HG03460 (cell line): ENCODE measurements at regions not wholly inside any gene's neighbourhood (a gene's known extent, or its start where the extent isn't known, plus 50 kb on each side); places are given as distances from the start of the nearest gene placed in this dataset.

ENCODE experiments used
- ATAC-seq: cut with Tn5 transposase; IDR thresholded peaks from one replicate; pipeline ENCODE4 v1.9.1; 2021; ENCODE audit not compliant: unreplicated experiment

- ATAC-seq = no peak
Observed at GRCh38 chr9:18137815-18138214, 336.1 kb upstream of the ADAMTSL1 start.

- ATAC-seq = no peak
Observed at GRCh38 chr9:18138656-18139055, 335.3 kb upstream of the ADAMTSL1 start.

GRCh38 chr9:18141681-18142080 lies 332.3 kb upstream of the ADAMTSL1 start:
- ATAC-seq = no peak

- ATAC-seq = no peak
Observed at GRCh38 chr9:18143073-18143745, 330.7 kb upstream of the ADAMTSL1 start.

- ATAC-seq = no peak
Observed at GRCh38 chr9:18146329-18146728, 327.6 kb upstream of the ADAMTSL1 start.

GRCh38 chr9:18149471-18150011 lies 324.4 kb upstream of the ADAMTSL1 start:
- no peak for ATAC-seq

- ATAC-seq = no peak
Observed at GRCh38 chr9:18154661-18155060, 319.3 kb upstream of the ADAMTSL1 start.

GRCh38 chr9:18159254-18159653 lies 314.7 kb upstream of the ADAMTSL1 start:
- no peak for ATAC-seq

- ATAC-seq = no peak
Observed at GRCh38 chr9:18163146-18163545, 310.8 kb upstream of the ADAMTSL1 start.

GRCh38 chr9:18167733-18168132 lies 306.2 kb upstream of the ADAMTSL1 start:
- ATAC-seq = no peak

GRCh38 chr9:18173923-18174322 lies 300.0 kb upstream of the ADAMTSL1 start:
- ATAC-seq = no peak

GRCh38 chr9:18182636-18183035 lies 291.3 kb upstream of the ADAMTSL1 start:
- no peak for ATAC-seq

- ATAC-seq = no peak
Observed at GRCh38 chr9:18183974-18184373, 290.0 kb upstream of the ADAMTSL1 start.

- no peak for ATAC-seq
Observed at GRCh38 chr9:18184401-18184800, 289.6 kb upstream of the ADAMTSL1 start.

GRCh38 chr9:18185196-18185595 lies 288.8 kb upstream of the ADAMTSL1 start:
- ATAC-seq = no peak

- no peak for ATAC-seq
Observed at GRCh38 chr9:18188971-18189370, 285.0 kb upstream of the ADAMTSL1 start.

GRCh38 chr9:18189871-18190670 lies 283.9 kb upstream of the ADAMTSL1 start:
- no peak for ATAC-seq

GRCh38 chr9:18190671-18191374 lies 283.1 kb upstream of the ADAMTSL1 start:
- ATAC-seq = no peak

GRCh38 chr9:18194316-18194715 lies 279.6 kb upstream of the ADAMTSL1 start:
- ATAC-seq = no peak

- ATAC-seq = no peak
Observed at GRCh38 chr9:18195223-18195622, 278.7 kb upstream of the ADAMTSL1 start.

GRCh38 chr9:18202924-18203323 lies 271.0 kb upstream of the ADAMTSL1 start:
- ATAC-seq = no peak

GRCh38 chr9:18207735-18208134 lies 266.2 kb upstream of the ADAMTSL1 start:
- no peak for ATAC-seq
